ENCODE measurements at regions not wholly inside any gene's neighbourhood (a gene's known extent, or its start where the extent isn't known, plus 50 kb on each side); places are given as distances from the start of the nearest gene placed in this dataset.
A peak's percentile ranks its signal among the peaks of the same experiment; 100 is the strongest.
"Not testable (repeated sequence)": the region's sequence is repeated elsewhere in the genome, so short reads cannot be mapped to it uniquely, and the experiment has no call there.

DNA sequence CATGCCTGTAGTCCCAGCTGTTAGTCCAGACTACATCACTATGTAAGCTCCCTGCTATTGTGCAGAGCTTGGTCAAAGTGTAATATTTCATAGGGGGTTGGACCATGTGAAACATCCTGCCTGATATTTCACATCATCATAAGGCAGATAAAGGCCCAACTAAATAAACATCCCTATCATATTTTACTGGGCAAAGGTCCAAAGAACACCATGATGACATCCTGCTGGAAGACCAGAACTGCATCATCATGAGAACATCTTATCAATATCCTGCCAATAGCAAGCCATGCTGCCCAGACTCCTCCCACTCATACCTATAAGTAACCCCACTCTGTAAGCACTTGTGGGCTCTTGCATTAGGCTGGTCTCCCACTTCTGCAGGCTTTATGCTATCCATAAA lies 88.6 kb downstream of the EIF1AY start:
- FAIRE-seq (no peak), DNase-seq (ENCODE audit: low read depth in 1 of 2, low spot score in 1 of 2) (peak in 1 of 2 experiments; percentile 4)

DNA sequence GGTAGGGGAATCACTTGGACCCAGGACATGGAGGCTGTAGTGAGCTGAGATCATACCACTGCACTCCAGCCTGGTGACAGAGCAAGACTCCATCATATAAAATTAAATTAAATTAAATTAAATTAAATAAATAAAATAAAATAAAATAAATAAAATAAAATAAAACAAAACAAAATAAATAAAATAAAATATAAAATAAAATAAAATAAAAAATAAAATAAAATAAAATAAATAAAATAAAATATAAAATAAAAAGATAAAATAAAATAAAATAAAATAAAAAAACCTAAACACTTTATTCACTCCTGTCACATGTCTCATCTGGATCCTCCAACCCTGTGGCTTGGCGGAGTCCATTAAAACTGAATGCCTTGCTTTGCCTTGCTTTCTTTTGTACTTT lies 89.8 kb downstream of the EIF1AY start:
- CTCF ChIA-PET; H3K4me1 ChIP-seq; DNase-seq (ENCODE audit: low read depth in 1 of 2, low spot score in 1 of 2); H3K4me2 ChIP-seq; ATAC-seq; H3K27ac ChIP-seq; H3K9me3 ChIP-seq; FAIRE-seq; POLR2A ChIA-PET; H3K4me3 ChIP-seq: not testable (repeated sequence)
- 83% methylated on average over 1 of the region's 1 CpG for WGBS (ENCODE audit: missing lambda C conversion rate)

More for the DNA sequence above, 88.6 kb downstream of the EIF1AY start:
- CTCF ChIA-PET: no interaction called here
- Histone ChIP-seq H3K4me3 (no peak overlapping the region), H3K9me3 (no peaks in the 10 kb centered on the region), H3K4me1 (no peaks in the 10 kb centered on the region), H3K4me2 (no peak overlapping the region), H3K27ac (no peak overlapping the region)
- no peak for TF ChIP-seq NFE2L2 (conservative IDR thresholded peaks at IDR 0.05; ENCODE audit: low read length)
- TF ChIP-seq KDM1A (IDR thresholded peaks at IDR 0.05; ENCODE audit: low read depth): no peak
- no peak for TF ChIP-seq HOXA7 (CRISPR knock-in tag; IDR thresholded peaks at IDR 0.05)
- TF ChIP-seq ZNF302 (CRISPR knock-in tag; IDR thresholded peaks at IDR 0.05): no peak
- TF ChIP-seq CBX8 (IDR thresholded peaks at IDR 0.05): no peak
- no peak for TF ChIP-seq ESRRA (IDR thresholded peaks at IDR 0.05; ENCODE audit: borderline replicate concordance, low read length)
- TF ChIP-seq, protein P1, sequence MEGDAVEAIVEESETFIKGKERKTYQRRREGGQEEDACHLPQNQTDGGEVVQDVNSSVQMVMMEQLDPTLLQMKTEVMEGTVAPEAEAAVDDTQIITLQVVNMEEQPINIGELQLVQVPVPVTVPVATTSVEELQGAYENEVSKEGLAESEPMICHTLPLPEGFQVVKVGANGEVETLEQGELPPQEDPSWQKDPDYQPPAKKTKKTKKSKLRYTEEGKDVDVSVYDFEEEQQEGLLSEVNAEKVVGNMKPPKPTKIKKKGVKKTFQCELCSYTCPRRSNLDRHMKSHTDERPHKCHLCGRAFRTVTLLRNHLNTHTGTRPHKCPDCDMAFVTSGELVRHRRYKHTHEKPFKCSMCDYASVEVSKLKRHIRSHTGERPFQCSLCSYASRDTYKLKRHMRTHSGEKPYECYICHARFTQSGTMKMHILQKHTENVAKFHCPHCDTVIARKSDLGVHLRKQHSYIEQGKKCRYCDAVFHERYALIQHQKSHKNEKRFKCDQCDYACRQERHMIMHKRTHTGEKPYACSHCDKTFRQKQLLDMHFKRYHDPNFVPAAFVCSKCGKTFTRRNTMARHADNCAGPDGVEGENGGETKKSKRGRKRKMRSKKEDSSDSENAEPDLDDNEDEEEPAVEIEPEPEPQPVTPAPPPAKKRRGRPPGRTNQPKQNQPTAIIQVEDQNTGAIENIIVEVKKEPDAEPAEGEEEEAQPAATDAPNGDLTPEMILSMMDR (IDR thresholded peaks at IDR 0.05): no peak
- TF ChIP-seq, protein P2, sequence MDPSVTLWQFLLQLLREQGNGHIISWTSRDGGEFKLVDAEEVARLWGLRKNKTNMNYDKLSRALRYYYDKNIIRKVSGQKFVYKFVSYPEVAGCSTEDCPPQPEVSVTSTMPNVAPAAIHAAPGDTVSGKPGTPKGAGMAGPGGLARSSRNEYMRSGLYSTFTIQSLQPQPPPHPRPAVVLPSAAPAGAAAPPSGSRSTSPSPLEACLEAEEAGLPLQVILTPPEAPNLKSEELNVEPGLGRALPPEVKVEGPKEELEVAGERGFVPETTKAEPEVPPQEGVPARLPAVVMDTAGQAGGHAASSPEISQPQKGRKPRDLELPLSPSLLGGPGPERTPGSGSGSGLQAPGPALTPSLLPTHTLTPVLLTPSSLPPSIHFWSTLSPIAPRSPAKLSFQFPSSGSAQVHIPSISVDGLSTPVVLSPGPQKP (IDR thresholded peaks at IDR 0.05; ENCODE audit: low read depth, low read length): no peak
- no peak for TF ChIP-seq TFCP2L1 (CRISPR knock-in tag; IDR thresholded peaks at IDR 0.05)
- no peak for TF ChIP-seq ZSCAN20 (CRISPR knock-in tag; IDR thresholded peaks at IDR 0.05)
- TF ChIP-seq MYC (IDR thresholded peaks at IDR 0.05; ENCODE audit: borderline replicate concordance, low read length): no peak
- TF ChIP-seq POLR2A (IDR thresholded peaks at IDR 0.05; ENCODE audit: low read length): no peak
- no peak for TF ChIP-seq CHD4 (IDR thresholded peaks at IDR 0.05; ENCODE audit: borderline replicate concordance)
- TF ChIP-seq EHMT2 (IDR thresholded peaks at IDR 0.05; ENCODE audit: low read depth): no peak
- TF ChIP-seq SMC3 (IDR thresholded peaks at IDR 0.05): no peak
- TF ChIP-seq KDM5A (IDR thresholded peaks at IDR 0.05): no peak
- TF ChIP-seq EP300 (IDR thresholded peaks at IDR 0.05): no peak
- TF ChIP-seq, protein P3, sequence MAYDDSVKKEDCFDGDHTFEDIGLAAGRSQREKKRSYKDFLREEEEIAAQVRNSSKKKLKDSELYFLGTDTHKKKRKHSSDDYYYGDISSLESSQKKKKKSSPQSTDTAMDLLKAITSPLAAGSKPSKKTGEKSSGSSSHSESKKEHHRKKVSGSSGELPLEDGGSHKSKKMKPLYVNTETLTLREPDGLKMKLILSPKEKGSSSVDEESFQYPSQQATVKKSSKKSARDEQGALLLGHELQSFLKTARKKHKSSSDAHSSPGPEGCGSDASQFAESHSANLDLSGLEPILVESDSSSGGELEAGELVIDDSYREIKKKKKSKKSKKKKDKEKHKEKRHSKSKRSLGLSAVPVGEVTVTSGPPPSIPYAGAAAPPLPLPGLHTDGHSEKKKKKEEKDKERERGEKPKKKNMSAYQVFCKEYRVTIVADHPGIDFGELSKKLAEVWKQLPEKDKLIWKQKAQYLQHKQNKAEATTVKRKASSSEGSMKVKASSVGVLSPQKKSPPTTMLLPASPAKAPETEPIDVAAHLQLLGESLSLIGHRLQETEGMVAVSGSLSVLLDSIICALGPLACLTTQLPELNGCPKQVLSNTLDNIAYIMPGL (CRISPR knock-in tag; IDR thresholded peaks at IDR 0.05; ENCODE audit: borderline replicate concordance): no peak
- no peak for TF ChIP-seq CHD2 (IDR thresholded peaks at IDR 0.05; ENCODE audit: low read length, partially characterized antibody)
- TF ChIP-seq, protein P4, sequence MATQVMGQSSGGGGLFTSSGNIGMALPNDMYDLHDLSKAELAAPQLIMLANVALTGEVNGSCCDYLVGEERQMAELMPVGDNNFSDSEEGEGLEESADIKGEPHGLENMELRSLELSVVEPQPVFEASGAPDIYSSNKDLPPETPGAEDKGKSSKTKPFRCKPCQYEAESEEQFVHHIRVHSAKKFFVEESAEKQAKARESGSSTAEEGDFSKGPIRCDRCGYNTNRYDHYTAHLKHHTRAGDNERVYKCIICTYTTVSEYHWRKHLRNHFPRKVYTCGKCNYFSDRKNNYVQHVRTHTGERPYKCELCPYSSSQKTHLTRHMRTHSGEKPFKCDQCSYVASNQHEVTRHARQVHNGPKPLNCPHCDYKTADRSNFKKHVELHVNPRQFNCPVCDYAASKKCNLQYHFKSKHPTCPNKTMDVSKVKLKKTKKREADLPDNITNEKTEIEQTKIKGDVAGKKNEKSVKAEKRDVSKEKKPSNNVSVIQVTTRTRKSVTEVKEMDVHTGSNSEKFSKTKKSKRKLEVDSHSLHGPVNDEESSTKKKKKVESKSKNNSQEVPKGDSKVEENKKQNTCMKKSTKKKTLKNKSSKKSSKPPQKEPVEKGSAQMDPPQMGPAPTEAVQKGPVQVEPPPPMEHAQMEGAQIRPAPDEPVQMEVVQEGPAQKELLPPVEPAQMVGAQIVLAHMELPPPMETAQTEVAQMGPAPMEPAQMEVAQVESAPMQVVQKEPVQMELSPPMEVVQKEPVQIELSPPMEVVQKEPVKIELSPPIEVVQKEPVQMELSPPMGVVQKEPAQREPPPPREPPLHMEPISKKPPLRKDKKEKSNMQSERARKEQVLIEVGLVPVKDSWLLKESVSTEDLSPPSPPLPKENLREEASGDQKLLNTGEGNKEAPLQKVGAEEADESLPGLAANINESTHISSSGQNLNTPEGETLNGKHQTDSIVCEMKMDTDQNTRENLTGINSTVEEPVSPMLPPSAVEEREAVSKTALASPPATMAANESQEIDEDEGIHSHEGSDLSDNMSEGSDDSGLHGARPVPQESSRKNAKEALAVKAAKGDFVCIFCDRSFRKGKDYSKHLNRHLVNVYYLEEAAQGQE (IDR thresholded peaks at IDR 0.05): no peak
- no peak for ATAC-seq
- POLR2A ChIA-PET: no interaction called here
